GM12872 (cell line): ENCODE measurements at regions not wholly inside any gene's neighbourhood (a gene's known extent, or its start where the extent isn't known, plus 50 kb on each side); places are given as distances from the start of the nearest gene placed in this dataset.

Source experiments
- TF ChIP-seq, protein P1 (sequence below): IDR thresholded peaks from 3 replicates; pipeline ENCODE4 v1.5.1; 2011; ENCODE audit warnings: low read depth, mild to moderate bottlenecking, low read length, moderate library complexity; ENCODE audit not compliant: insufficient read depth

DNA sequence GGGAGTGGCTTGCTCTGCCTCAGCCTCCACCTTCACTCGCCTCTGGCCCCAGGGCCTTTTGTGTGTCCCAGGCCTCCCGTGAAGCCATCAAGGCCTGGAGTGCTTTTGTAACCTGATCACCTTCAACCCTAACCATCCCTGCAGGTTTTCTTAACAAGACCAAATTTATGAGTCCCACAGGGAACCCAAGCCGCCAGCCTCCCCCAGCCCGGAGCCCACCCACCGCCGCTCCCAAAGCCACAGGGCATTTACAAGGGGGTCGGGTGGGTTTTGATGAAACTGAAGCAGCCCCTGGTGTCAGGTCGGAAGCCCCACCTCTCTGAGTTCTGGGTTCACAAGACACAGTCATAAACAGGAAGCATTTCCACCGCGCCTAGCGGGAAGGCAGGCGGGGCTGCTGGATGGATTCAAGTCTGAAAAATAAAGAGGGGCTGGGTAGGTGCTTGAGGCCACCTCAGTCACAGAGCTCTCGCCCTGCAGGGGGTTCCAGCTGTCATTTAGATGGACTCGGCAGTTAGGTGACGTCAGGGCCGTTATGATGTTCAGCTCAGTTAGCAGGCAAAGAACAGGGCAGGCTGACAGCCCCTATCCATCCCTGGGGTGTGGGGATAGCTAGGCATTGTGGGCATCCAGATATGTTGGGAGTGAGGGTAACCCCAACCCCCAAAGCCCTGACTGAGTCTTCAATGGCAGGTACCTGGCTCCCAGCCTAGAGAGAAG, 128.5 kb downstream of the BCOR start:
- TF ChIP-seq, protein P1, sequence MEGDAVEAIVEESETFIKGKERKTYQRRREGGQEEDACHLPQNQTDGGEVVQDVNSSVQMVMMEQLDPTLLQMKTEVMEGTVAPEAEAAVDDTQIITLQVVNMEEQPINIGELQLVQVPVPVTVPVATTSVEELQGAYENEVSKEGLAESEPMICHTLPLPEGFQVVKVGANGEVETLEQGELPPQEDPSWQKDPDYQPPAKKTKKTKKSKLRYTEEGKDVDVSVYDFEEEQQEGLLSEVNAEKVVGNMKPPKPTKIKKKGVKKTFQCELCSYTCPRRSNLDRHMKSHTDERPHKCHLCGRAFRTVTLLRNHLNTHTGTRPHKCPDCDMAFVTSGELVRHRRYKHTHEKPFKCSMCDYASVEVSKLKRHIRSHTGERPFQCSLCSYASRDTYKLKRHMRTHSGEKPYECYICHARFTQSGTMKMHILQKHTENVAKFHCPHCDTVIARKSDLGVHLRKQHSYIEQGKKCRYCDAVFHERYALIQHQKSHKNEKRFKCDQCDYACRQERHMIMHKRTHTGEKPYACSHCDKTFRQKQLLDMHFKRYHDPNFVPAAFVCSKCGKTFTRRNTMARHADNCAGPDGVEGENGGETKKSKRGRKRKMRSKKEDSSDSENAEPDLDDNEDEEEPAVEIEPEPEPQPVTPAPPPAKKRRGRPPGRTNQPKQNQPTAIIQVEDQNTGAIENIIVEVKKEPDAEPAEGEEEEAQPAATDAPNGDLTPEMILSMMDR, result no peak

DNA sequence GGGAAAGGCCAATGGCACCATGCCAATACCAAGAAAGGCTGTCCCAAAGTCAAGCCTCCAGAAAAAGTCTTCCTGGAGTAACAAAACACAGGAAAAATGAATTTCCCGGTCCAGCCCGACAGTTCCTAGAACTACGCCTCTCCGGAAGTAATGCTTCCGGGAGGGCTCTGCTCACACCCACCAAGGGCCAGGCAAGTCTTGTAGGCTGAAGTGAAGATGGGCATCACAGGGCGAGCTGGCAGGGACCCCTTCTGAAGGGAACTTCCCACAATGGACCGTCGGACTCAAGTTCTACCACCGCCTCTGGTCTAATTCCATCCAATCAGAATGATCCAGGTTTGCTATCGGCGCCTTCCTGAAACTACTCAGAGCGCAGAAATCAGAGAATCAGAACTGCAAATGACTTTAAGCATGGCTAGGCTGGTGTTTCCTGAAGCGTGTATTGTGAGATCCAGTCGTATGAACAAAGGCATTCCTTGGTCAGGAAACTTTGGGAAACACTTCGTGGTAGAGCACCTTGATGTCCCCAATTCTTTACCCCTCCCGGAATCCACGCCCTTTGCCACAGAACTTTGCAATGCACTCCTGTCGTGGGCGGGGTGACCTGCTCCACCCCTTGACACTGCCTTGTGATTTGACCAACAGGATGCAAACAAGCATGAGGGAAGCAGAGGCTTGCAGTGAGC, 127.8 kb downstream of the BCOR start:
- TF ChIP-seq, protein P1, result no peak

DNA sequence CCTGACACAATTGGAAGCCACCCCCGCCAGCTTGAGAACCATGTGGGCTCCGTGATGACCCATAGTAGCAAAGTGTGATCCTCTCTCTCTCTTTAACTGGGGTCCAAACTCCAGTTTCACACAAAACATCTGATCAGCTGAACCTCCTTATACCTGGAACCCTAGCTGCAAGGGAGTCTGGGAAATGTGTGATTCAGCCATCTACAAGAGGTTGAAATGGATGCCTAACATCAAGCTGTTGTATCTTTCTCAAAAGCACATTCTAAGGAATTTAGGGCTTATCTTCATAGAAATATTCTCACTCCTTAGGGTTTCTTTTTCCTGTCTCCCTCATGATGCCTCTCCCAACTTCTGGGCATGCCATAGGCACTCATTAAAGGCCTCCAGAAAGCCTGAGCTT, 126.0 kb downstream of the BCOR start:
- TF ChIP-seq, protein P1, result no peak

DNA sequence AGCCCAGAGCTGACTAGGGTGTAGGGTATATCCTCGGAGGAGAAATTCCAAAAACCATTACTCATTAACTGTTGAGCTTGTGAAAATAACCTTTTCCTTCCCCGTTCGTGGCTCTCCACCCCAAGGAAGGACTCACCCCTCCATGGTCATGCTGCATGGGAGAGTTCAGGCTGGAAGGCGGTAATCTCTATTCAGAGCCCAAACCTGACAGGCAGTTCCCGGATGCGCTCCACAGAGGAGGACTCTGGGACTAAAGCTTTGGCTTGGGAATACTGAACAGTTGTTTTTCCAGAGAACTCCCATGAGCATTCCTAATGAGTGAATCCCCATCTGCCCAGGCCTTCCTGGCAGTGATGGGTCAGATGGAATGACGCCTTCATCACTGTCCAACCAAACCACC, 125.4 kb downstream of the BCOR start:
- TF ChIP-seq, protein P1, result no peak

DNA sequence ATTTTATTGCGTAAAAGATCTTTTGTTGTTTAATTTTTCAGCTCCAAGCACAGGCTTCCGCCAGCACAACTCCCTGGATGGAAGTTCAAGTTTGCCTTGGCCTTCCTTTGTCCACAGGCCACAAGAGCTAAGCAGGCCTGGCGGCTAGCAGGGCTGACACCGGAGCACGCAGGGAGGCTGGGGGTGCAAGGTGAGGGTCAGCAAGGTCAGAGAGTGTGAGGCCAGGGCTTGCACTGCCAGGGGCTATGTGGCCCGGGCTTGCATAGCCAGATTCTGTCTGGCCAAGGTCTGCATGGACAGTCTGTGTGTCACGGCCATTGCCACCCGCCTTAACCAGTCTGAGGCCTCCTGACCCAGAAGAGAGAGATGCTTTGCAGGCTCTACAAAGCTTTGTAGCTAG, 123.9 kb downstream of the BCOR start:
- TF ChIP-seq, protein P1, result no peak

DNA sequence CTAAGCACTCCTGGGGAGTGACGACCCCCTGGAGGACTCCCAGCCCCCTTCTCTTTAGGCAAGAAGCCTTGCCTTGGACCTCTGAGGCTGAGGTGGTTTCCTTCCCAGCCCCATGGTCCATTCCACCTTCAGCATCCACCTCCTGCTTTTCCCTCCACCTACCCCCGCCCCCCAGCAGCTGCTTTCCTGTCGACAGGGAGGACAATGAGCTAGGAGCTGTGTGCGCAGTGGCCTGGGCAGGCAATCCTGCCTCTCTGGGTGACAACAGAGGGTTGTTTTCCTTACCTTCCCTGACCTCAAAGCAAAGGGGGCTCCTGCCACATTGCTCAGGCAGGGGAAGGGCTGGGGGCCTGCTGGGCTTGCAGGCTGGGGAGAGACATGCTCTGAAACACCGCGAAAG, 123.5 kb downstream of the BCOR start:
- TF ChIP-seq, protein P1, result no peak

DNA sequence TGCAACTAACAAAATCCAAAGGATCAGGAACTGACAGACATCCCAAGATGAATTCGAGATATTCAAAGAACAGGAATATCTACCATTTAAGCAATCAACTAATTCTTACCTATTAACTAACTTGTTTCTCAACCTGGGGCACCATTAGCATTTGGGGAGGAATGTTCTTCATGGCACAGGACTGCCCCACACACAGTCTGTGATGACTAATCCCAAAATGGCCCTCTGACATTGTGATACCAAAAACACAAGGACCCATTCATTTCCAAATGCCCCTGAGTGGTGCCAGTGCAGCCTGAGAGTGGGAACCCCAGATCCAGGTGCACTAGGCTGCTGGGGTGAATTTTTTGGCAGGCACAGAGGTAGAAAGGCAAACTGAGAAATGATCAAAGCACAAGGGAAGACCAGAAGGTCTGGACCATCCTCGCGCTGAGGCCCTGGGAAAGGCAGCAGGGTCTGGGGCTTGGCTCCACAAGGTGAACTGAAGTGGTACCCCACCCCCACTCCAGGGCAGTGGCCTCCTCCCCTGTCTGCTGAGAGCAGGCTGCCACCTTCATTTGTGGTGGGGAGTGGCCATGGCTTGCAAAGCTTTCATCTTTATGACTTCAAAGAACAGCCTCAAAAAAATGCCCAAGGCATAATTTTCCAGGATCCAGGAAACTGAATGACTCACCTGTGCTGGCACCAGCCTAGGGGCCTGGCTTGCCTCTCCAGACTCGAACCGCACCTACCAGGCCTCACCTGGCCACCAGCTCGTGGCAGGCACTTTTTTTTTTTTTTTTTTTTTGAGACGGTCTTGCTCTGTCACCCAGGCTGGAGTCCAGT, 122.4 kb downstream of the BCOR start:
- TF ChIP-seq, protein P1, result no peak
